Choroid plexus epithelial cell (primary cell): ENCODE measurements at regions not wholly inside any gene's neighbourhood (a gene's known extent, or its start where the extent isn't known, plus 50 kb on each side); places are given as distances from the start of the nearest gene placed in this dataset.

ENCODE experiments used
- DNase-seq: peaks from one replicate; pipeline ENCODE4 v3.0.0-alpha.2; 2010; ENCODE audit warnings: low read depth
- H3K4me3 ChIP-seq: 2 replicates; pipeline ENCODE4 v1.5.1; 2011; ENCODE audit warnings: low read depth, mild to moderate bottlenecking, control low read depth, low read length, moderate library complexity
- TF ChIP-seq, protein P1 (sequence below): conservative IDR thresholded peaks from 2 replicates; pipeline ENCODE4 v1.5.1; 2011; ENCODE audit warnings: low read depth, mild to moderate bottlenecking, control low read depth, inconsistent platforms, low read length, moderate library complexity

GRCh38 chr16:49050607-49051006 lies 231.0 kb downstream of the CBLN1 start:
- DNase-seq = no peak
- no peak overlapping the region for H3K4me3 ChIP-seq
- TF ChIP-seq, protein P1, sequence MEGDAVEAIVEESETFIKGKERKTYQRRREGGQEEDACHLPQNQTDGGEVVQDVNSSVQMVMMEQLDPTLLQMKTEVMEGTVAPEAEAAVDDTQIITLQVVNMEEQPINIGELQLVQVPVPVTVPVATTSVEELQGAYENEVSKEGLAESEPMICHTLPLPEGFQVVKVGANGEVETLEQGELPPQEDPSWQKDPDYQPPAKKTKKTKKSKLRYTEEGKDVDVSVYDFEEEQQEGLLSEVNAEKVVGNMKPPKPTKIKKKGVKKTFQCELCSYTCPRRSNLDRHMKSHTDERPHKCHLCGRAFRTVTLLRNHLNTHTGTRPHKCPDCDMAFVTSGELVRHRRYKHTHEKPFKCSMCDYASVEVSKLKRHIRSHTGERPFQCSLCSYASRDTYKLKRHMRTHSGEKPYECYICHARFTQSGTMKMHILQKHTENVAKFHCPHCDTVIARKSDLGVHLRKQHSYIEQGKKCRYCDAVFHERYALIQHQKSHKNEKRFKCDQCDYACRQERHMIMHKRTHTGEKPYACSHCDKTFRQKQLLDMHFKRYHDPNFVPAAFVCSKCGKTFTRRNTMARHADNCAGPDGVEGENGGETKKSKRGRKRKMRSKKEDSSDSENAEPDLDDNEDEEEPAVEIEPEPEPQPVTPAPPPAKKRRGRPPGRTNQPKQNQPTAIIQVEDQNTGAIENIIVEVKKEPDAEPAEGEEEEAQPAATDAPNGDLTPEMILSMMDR = no peak

DNA sequence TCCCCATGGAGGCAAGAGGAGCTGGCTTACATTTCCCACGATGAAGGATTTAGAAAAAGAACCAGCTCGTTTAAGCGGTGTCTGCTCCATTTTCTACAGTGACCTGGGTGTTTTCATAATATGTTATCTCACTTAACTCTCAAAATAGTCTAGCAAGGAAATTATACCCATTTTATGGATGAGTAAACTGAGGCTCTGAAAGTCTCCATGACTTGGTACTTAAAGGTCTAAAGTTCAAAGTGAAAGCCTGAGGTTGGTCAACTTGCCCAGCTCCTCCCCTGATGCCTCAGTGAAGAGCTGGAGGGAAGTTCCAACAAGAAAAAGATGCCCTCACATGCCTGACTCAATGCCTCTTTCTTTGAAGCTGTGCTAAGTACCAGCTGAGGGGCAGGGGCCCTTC lies 232.0 kb downstream of the CBLN1 start:
- DNase-seq = no peak
- TF ChIP-seq, protein P1 = no peak
- H3K4me3 ChIP-seq = no peak overlapping the region

DNA sequence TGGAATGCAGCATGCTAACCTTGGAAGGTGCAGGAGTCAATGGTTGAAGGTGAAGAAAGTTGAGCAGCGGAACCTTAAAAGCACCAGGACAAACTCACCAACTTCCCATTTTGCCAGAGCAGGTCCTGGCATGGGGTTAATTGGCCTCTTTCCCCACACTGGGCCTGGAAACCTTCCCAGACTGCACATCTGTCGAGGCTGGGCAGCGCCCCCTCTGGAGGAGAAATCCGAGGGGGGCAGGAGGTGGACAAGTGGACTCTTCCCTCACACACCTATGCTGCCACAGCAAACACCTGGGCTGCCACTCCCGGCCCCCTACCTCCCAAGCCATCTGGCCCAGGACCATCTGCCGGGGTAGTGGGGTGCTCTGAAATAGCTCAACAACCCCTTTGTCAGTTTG lies 232.4 kb downstream of the CBLN1 start:
- no peak for DNase-seq
- no peak overlapping the region for H3K4me3 ChIP-seq
- TF ChIP-seq, protein P1 = no peak

- TF ChIP-seq, protein P1 = no peak
- no peak for DNase-seq
Measured at GRCh38 chr16:49048557-49048956, 233.1 kb downstream of the CBLN1 start.

DNA sequence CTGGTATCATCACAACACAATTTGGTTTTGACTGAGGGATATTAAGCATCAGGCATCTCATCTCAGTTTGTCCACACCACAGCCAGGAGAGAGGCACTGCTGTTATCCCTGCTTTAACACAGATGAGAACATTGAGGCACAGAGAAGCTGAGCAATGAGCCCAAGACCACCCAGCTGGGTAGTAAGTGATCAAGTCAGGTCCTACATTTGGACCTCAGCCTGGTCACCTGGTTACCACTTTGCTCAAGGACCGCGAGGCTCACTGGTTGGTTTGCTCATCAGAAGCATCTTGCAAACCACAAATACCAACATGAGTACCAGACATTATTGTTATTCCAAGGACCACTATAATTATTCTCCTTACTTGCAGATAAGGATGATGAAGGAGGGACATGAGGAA lies 245.5 kb downstream of the CBLN1 start:
- TF ChIP-seq, protein P1 = no peak
- no peak for DNase-seq
- no peak overlapping the region for H3K4me3 ChIP-seq

More at GRCh38 chr16:49048557-49048956, 233.1 kb downstream of the CBLN1 start:
- no peak overlapping the region for H3K4me3 ChIP-seq

GRCh38 chr16:49027420-49027819 lies 254.2 kb downstream of the CBLN1 start:
- no peak for DNase-seq
- TF ChIP-seq, protein P1 = no peak
- H3K4me3 ChIP-seq = no peak overlapping the region

GRCh38 chr16:49026566-49027181 lies 255.0 kb downstream of the CBLN1 start:
- no peak for DNase-seq
- TF ChIP-seq, protein P1 = no peak

More at GRCh38 chr16:49026566-49027181, 255.0 kb downstream of the CBLN1 start:
- H3K4me3 ChIP-seq = no peak overlapping the region
